ENCODE measurements at regions not wholly inside any gene's neighbourhood (a gene's known extent, or its start where the extent isn't known, plus 50 kb on each side); places are given as distances from the start of the nearest gene placed in this dataset.

GRCh38 chr14:41541333-41541732, 65.3 kb upstream of the LRFN5 start:
- TF ChIP-seq, protein P1, sequence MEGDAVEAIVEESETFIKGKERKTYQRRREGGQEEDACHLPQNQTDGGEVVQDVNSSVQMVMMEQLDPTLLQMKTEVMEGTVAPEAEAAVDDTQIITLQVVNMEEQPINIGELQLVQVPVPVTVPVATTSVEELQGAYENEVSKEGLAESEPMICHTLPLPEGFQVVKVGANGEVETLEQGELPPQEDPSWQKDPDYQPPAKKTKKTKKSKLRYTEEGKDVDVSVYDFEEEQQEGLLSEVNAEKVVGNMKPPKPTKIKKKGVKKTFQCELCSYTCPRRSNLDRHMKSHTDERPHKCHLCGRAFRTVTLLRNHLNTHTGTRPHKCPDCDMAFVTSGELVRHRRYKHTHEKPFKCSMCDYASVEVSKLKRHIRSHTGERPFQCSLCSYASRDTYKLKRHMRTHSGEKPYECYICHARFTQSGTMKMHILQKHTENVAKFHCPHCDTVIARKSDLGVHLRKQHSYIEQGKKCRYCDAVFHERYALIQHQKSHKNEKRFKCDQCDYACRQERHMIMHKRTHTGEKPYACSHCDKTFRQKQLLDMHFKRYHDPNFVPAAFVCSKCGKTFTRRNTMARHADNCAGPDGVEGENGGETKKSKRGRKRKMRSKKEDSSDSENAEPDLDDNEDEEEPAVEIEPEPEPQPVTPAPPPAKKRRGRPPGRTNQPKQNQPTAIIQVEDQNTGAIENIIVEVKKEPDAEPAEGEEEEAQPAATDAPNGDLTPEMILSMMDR (IDR thresholded peaks at IDR 0.05): no peak
- no peak for TF ChIP-seq POLR2AphosphoS5 (IDR thresholded peaks at IDR 0.05)

All from stomach (tissue), 4 donors.